GM19467 (cell line): ENCODE measurements at regions not wholly inside any gene's neighbourhood (a gene's known extent, or its start where the extent isn't known, plus 50 kb on each side); places are given as distances from the start of the nearest gene placed in this dataset.

Experiments
- ATAC-seq: cut with Tn5 transposase; IDR thresholded peaks from one replicate; pipeline ENCODE4 v1.9.1; 2021; ENCODE audit warnings: mild to moderate bottlenecking, moderate library complexity; ENCODE audit not compliant: unreplicated experiment

DNA sequence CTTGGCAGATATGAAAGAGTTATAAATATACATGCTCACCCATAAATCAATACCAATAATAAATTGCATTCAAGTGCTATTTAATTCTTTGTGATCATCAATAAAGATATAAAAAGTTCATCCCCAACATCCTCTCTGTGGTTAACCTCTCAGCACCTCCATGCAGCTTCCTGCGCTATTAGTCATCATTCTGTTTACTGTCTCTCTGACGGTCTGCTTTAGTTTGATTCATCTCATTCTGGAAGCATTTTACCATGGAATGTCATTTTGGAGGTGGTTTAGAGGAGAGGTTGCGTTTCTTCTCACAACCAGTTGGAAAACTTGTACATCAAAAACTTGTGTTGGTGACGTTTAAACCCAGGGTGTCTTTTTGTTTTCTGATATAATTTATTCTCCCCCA is 486.6 kb downstream of the BRINP1 start:
- no peak for ATAC-seq

DNA sequence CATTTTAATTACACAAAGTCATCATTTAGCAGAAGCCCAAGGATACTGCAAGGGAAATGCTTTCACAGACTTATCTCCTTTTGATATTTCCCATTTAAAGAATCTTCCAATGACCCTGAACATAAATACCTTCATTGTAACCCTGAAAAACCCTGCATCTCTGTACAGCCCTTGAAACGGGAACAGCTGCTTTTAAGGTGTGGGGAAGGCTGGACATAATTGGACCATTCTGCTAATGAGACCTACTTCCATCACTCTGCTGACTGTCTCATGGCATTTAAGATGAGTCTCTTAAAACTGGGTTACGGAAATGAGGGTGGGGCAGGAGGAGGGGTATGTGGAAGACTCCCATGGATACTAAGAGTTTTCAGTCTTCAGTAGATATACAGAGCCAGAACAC is 485.8 kb downstream of the BRINP1 start:
- ATAC-seq = no peak

DNA sequence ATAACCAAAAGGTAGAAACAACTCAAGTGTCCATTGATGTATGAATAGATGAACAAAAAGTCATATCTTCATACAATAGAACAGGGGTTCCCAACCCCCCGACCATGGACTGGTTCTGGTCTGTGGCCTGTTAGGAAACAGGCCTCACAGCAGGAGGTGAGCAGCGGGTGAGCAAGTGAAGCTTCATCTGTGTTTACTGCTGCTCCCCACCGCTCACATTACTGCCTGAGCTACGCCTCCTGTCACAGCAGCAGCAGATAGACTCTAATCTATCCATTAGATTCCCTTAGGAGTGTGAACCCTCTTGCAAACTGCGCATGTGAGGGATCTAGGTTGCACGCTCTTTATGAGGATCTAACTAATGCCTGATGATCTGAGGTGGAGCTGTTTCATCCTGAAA is 478.0 kb downstream of the BRINP1 start:
- no peak for ATAC-seq

DNA sequence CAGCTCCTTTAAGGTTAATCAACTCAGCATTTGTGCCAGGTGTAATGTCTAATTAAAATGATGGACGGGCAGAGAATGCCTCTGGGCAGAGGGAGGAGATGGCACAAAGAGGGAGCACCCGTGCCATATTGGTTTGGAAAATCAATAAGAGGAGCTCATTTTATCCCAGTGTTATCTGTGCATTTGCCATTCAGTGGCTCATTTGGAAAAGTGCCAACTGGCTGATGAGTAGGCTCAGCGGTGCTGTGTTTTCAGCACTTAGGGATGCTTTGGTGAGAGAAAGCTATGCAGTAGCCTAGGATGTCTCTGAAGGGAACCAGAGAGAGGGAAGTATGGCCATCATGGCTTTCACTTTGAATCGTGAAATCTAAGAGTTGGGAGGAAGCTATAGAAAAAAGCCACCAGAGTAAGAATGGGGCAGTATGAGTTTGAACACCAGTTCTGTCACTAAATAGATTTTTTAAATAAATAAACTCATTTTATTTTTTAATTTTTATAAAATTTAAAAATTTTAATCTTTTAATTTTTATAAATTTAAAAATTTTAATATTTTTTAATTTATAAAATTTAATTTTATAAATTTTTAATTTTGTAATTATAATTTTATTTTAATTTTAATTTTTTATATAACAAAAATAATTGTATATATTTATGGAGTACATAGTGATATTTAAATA is 472.8 kb downstream of the BRINP1 start:
- no peak for ATAC-seq

DNA sequence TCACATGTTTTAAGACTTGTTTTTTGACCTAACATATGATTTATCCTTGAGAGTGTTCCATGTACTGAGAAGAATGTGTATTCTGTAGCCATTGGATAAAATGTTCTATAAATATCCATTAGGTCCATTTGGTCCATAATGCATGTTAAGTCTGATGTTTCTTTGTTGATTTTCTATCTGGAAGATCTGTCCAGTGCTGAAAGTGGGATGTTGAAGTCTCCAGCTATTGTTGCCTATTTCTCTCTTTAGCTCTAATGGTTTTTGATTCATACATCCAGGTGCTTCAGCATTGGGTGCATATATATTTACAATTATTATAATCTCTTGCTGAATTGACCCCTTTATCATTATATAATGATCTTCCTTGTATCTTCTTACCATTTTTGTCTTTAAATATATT is 451.1 kb downstream of the BRINP1 start:
- no peak for ATAC-seq

DNA sequence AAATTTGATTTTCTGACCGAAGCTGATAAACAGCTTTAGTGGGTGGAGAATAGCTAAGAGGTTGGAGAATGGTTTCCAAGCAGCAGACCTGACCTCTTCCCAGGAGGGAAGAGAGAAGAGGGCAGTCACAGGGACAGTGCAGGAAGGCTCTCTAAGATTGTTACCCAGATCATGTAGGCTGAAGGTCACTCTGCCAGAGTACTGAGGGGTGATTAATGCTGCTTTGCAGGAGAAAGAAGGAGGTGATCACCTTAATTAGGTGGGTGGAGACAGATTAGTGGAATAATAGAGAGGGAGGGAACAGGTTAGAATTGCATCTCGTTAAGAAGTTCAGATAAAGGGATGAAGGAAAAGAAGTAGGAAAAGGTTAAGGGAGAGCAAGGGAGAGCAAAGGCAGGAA is 440.5 kb downstream of the BRINP1 start:
- ATAC-seq = no peak

DNA sequence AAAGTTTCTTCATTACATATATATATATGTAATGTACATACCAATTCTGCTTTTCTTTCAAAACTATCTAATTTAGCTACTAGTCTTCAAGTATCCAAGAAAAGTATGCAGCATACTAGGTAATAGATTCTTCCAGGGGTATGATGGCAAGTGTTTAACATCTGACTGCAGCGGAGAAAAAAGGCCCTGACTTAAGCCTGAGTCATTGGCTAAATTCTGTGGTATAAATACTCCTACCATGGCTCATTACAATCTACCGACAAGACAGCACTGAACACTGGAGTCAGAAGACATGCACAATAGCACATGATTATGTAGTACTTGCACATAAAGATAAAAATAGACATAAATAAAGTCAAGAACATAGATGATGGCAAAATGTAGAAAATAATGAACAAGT is 439.9 kb downstream of the BRINP1 start:
- no peak for ATAC-seq

DNA sequence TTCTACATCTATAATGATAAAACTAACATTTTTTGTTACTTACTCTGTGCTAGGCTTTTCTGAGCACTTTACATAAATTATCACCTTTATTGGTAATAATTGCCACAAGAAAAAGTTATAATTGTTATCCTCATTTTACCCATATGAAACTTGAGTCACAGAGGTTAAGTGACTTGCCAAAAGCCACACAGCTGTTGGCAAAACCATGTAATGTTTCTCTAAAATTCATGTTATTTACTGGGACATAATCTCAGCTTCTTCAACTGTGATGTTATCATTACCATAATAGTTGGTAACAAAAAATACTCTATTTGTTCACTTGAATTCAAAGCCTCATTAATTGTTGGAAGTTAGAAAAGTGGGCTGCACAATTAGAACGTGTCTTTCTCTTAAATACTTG is 437.3 kb downstream of the BRINP1 start:
- ATAC-seq = no peak

DNA sequence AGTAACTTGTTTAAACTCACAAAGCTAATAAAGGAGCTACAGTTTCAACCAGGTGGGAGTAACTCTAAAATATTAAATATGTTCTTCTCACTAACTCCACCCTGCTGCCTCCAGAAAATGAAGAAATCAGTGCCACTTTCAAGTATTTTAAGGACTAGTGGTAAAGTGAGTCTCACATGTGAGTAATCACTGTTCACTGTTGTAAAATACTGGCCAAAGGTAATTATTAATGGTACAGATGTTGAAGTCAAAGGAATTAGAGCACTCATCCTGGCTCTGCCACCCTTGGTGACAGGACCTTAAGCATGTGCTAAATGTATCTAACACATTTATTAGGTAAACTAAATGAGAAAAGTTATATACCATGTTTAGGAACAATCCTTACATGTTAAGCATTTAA is 430.7 kb downstream of the BRINP1 start:
- ATAC-seq = no peak

DNA sequence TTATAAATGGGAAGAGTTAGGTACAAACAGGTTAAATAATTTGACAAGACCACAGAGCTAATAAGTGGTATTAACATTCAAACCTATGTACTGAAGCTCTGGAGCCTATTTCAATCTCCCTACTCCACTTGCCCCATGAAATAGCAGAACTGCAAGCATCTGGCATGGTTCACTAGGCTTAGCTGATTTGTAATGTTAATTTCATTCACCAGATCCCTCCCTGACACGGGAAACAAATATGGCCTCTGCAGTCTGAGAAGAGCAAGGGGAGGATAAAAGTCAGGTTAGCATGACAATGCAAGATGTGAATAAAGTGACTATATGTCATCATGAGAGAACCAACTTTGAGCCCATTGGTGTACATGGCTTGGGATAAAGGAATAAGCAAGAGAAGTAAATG is 428.8 kb downstream of the BRINP1 start:
- ATAC-seq = no peak

DNA sequence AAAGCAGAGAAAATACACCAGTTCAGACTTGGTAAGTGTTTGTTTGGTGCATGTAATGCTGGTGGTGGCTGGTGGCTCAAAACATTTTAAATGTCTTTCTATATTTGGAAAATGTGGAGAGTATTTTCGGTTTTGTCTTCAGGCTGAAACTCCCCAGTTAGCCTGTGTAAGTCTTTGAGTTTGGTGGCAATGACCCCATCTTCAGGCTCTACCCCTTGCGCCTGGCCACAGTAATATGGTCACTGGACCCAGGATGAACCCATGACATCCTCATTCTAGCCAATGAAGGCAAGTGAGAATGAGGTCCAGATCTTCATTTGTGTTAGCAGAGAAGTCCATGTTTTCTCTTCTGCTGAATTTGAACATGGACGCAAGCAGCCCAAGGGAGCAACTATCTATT is 422.6 kb downstream of the BRINP1 start:
- ATAC-seq = no peak

DNA sequence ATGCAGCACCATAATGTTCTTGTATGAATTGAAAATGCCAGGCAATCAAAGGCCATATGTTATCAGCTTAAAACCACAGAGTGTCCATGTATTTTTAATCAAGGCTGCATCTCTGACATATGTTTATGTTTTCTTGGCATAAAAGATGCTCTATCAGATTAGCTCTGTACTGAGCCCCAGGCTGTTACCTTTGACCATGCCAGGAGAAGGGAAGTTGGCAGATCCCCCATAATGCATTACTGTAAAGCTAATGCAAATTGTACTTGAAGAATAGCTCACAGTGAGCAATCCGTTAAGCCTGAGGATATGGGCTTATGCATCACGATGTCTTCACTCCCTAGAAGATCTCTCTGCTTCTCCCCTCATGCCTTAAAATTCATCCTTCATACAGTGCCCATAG is 414.4 kb downstream of the BRINP1 start:
- ATAC-seq = no peak

DNA sequence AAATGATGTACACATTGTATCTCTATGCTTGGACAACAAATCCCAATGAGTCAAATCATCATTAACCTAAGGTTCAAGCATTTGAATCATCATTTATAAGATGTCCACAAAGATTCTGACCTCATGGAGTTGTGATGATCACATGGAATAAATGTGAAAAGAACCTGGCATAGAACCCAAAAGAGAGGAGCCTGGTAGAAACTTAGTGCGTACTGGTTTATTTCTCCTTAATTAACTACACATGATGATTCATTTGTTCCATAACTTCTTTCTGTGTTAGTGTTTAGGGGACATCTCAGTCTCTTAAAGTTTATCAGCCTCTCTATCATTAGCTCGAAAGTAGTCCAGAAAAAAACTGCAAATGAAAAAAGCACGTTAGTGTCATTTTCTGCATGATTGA is 411.6 kb downstream of the BRINP1 start:
- no peak for ATAC-seq

DNA sequence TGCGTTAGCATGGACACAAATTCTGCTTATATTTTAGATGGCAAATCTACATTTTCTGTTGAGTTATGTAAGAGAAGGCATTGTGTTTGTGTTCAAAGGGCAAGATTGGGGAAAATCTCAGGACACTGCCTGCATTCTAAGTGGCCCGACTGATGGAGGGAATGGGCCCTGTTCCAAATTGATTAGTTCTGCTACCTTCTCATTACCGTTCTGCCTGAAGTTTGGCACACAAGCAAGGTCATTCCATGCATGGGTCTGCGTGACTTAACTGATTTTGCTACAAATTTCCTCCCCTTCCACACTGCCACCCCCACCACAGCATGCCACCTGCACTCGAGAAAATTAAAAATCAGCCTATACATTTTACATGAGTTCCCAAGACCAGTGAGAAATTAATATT is 409.9 kb downstream of the BRINP1 start:
- no peak for ATAC-seq

DNA sequence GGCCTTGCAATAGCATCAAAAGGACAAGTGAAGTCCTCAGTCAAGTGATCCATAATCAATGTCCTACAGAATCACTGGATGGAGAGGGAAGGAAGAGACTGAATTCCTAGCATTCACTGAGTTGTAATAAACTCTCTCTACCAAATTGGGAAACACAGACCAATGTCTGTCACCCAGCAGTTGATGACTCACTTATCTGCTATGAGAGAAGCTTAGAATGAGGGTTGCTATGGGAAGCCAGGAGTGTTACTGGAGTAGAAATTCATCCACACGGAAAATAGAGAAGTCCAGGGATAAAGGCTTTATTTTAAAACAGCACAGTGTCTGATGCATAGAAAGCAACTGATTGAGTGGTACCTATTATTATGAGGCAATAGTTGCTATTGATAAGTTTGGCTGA is 407.4 kb downstream of the BRINP1 start:
- ATAC-seq = no peak

DNA sequence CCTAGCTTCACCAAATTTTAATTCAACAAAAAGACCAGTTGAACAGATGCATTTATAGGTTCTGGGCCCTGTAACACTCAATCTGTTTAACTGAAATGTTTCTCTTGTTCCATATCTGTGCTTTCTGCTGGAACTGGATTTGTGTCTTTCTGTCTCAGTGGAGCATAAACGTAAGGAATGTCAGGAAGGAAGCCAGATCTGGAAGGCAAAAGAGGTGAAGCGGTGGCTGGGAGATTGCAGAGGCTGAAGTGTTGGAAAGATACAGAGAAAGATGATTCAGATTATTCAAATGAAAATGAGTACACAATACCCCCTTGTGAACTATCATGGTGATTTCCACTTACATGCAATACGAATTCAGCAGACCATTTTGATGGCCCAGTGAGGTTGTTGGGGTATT is 406.8 kb downstream of the BRINP1 start:
- no peak for ATAC-seq

DNA sequence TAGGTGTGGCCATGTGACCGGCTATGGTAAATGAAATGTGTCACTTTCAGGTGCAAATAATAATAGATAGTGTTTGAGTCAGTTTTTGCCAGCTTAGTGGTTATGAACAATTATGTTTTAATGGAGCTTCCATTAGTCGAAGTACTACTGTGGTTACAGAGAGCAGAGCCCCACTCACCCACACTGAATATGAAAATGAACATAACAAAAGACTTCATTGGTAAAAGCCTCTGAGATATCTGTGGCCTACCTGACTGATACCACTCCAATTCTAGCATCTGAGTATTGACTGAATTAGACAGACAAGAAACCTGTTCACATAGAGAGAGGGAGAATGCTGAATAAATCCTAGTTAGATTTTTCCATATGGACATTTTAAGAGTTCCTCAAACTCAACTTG is 405.6 kb downstream of the BRINP1 start:
- no peak for ATAC-seq

DNA sequence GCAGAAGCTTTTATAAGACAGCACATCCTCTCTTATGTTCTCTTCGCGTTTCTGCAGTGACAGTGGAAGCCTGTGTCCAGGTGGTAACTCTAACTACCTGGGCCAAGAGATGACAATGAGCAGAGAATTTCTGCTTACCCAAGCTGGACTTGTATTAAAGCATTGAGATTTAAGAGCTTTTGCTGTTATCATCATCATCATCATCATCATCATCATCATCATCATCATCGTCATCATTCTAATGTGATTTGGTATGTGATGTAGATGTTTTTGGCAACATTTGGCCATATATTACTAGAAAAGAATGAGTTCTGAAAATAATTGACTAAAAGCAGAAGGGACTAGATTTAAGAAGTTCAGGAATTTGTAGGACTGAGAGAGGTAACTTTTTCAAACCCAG is 401.3 kb downstream of the BRINP1 start:
- ATAC-seq = no peak

DNA sequence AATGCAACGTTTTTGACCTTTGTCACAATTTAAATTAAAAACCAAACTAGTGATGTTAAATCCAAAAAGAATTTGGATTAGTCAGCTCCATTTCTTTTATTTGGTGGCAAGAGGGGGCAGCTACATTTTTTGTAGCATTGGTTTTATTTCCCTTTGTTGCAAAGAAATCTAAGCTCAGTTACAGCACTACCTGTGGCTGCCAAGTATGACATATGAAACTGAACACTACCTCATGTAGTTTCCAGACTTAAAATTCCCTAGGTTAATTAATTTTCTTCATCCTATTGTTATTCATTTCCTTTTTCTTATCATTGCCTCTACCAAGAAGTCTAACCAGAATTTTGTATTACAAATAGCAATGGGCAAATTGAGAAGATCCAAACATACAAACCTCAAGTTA is 393.5 kb downstream of the BRINP1 start:
- ATAC-seq = no peak

DNA sequence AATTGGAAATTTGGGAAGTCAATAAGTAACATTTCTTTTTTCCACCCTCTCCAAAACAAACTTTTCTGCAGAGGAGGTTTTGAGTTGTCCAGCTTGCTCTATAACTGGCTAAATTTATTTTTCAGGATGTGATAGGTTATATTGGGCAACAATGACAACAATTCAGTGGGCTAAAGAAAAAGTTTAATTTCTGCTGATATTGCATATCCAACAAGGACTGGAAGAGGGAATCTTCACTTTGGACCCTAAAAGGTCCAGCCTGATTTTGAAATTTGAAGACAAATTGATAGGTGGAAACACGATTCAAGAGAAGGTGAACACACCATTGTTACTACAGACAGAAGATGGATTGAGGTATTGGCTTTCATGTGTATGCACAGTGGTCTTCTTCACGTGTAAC is 393.1 kb downstream of the BRINP1 start:
- no peak for ATAC-seq

DNA sequence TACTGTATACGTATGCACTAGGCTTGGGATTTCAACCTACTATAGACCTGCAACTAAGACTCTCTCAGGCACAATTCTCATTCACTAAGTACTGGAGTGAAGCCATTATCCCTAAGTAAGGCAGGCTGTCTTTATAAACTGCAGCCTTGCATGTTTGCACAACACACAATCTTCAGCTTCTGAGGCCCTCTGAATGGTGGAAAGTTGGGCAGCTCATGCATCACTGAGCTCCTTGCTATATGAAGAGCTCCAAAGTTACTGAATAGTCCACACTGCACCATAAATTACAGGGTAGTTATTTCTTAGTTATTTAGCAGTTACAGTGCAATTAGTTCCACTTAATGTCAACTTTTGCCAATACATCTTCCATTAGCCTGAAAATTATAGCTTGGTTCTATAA is 384.6 kb downstream of the BRINP1 start:
- no peak for ATAC-seq

DNA sequence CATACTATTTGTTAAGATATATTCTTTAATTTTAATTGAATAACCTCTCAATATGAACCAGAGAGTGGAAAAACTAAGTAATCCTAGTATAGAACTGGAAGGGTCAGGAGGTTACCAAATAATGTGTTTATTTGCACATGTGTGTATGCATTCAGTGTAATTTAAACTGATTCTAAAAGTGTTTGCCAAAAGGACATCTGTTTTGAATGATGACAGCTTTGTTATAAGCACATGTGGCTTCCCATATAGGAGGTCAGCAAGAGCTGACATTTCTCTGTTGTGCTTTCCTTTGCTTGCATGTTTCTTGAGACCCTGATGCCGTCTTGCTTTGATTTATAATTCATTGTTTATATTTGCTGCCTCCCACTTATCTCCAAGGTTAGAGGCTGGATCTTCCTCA is 383.4 kb downstream of the BRINP1 start:
- no peak for ATAC-seq

DNA sequence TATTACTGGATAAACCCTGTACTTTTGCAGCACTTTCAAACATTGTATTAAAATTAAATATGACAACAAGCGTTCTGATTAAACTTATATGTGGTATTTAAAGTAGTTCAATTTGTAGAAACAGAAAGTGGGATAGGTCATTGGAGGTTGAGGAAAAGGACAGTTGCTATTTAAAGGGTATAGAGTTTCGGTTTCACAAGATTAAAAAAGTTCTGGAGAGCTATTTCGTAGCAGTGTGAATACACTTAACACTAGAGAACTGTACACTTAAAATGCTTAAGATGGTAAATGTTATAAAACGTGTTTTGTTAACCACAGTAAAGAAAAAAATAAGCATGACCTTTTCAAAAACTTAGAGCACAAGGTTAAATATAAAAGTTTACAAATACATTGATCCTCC is 382.1 kb downstream of the BRINP1 start:
- ATAC-seq = no peak

DNA sequence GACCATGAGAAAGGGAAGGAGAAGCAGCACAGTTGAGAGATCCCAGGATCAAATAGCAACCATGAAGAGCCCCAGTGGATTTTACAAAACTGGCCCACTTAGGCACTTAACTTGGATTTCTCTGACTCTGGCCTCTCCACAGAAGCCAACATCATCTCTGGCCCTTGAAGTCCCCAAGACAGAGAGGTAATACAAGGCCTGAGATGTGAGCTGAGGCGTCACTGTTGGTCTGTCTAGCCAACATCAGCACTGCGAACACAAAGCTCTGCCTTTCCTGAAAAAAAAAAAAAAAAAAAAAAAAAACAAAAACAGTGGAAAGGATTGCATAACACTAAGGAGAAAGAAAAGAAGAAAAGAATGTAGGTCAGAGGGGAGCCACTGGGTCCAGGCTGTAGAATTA is 378.3 kb downstream of the BRINP1 start:
- ATAC-seq = no peak
